GM13977 (cell line): ENCODE measurements at regions not wholly inside any gene's neighbourhood (a gene's known extent, or its start where the extent isn't known, plus 50 kb on each side); places are given as distances from the start of the nearest gene placed in this dataset.

Experiments used
- DNase-seq: peaks from one replicate; pipeline ENCODE4 v3.0.0; 2012; ENCODE audit warnings: low spot score
- in situ Hi-C: fragments of 300-500 bp; cut with MboI; formaldehyde crosslinking; loops from one replicate; pipeline ENCODE4 v1.12.0; 2022; ENCODE audit warnings: low sequenced_read_pairs, low pct_unique_long_range_greater_than_20kb, mixed read lengths, inconsistent platforms; ENCODE audit not compliant: unreplicated experiment
- TF ChIP-seq, protein P1 (sequence below): IDR thresholded peaks from 2 replicates; pipeline ENCODE4 v1.5.1; 2012; ENCODE audit warnings: mild to moderate bottlenecking, control low read depth; ENCODE audit not compliant: insufficient read depth; ENCODE audit errors: extremely low read depth, missing control alignments

DNA sequence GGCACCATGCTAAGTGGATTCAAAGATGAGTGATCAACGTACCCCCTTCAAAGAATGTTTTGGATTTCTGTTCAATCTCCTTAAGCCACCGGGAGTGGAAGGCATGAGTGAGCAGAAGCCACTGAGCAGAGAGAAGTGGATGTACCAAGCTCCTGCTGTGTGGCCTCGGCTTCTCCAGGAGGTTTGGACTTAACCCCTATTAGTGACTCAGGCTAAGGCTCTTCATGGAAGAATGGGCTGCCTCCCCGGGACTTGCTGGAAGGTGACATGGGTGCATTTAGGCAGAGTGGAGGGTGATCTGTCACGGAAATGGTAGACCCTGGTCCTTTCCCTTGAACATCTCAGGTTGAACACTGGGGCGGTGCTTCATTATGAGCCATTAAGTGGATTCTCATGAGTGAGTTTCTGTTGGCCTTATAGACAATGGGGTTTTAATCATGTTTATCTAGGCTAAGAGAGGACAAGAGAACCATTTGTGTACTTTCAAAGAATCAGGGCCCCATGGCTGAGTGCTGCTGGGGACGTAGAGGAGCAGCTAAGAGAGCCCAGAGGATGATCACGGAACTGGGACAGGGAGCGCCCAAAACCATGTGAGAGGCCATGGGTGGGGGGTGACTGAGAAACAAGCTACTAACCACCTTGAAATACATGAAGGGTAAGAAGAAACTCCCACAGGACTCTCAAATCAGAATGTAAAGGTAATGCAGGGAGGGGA, 62.2 kb downstream of the HES1 start:
- TF ChIP-seq, protein P1, sequence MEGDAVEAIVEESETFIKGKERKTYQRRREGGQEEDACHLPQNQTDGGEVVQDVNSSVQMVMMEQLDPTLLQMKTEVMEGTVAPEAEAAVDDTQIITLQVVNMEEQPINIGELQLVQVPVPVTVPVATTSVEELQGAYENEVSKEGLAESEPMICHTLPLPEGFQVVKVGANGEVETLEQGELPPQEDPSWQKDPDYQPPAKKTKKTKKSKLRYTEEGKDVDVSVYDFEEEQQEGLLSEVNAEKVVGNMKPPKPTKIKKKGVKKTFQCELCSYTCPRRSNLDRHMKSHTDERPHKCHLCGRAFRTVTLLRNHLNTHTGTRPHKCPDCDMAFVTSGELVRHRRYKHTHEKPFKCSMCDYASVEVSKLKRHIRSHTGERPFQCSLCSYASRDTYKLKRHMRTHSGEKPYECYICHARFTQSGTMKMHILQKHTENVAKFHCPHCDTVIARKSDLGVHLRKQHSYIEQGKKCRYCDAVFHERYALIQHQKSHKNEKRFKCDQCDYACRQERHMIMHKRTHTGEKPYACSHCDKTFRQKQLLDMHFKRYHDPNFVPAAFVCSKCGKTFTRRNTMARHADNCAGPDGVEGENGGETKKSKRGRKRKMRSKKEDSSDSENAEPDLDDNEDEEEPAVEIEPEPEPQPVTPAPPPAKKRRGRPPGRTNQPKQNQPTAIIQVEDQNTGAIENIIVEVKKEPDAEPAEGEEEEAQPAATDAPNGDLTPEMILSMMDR: no peak
- DNase-seq: no peak
- in situ Hi-C loops: no loop called here

DNA sequence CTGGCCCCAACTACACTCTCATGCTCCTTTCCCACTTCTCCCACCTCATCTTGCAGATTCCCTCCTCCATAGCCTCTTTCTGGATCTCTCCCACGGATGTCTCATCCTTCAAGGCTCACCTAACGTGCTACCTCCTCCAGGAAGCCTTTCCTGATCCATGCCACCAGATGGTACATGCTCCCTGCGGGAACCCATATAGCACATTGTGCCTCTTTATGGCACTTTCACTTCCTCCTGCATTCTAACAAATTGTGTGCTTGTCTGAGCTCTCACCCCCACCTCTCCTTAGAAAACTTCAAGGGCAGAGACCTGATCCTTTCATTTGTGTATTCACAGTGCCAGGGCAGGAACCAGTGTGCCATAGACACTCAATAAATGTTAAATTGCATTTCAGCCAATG, 63.0 kb downstream of the HES1 start:
- in situ Hi-C loops: no loop called here
- DNase-seq: no peak

GRCh38 chr3:194200422-194201081, 64.6 kb downstream of the HES1 start:
- TF ChIP-seq, protein P1: no peak
- in situ Hi-C loops: no loop called here
- DNase-seq: no peak

More for the DNA sequence above, 63.0 kb downstream of the HES1 start:
- TF ChIP-seq, protein P1: no peak

- DNase-seq: no peak
- in situ Hi-C loops: no loop called here
- TF ChIP-seq, protein P1: no peak
Measured at GRCh38 chr3:194201953-194202666, 66.2 kb downstream of the HES1 start.

GRCh38 chr3:194203482-194204041, 67.6 kb downstream of the HES1 start:
- in situ Hi-C loops: no loop called here
- TF ChIP-seq, protein P1: no peak
- DNase-seq: peak; percentile 63
